RCC 7860 (cell line): ENCODE measurements at regions not wholly inside any gene's neighbourhood (a gene's known extent, or its start where the extent isn't known, plus 50 kb on each side); places are given as distances from the start of the nearest gene placed in this dataset.

ENCODE experiments used
- DNase-seq: peaks from one replicate; pipeline ENCODE4 v3.0.0-alpha.2; 2015; ENCODE audit warnings: low spot score
- FAIRE-seq: peaks from 2 replicates; lab custom pipeline; 2012; peaks lifted over from hg19 to GRCh38; lab: Jason Lieb, UNC

DNA sequence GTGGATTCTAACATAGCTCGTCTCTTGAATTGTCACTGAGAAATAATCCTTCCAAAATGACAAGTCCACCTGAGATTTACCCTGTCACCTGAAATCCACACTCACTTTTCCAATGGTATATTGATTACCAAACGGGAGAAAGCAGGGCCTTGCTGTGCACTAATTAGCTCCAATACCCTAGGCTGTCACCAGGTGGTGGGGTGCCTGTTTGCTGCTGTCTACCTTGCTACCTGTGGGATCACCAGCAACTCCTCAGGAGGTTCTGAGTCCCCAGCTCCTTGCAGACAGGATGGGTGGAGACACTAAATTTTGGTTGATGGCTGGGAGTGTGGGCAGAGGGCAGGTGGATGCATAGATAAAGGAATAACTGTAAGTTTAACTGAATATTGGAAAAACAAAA lies 237.2 kb upstream of the ZNF32 start:
- DNase-seq (no peak), FAIRE-seq (no peak)

- no peak for DNase-seq
- no peak for FAIRE-seq
Observed at GRCh38 chr10:43885252-43885651, 236.6 kb upstream of the ZNF32 start.

- FAIRE-seq (no peak), DNase-seq (no peak)
Observed at GRCh38 chr10:43884501-43885105, 235.9 kb upstream of the ZNF32 start.

GRCh38 chr10:43882711-43883110 lies 234.0 kb upstream of the ZNF32 start:
- no peak for FAIRE-seq
- DNase-seq, result no peak

- FAIRE-seq, result no peak
- DNase-seq, result no peak
Observed at GRCh38 chr10:43881657-43882056, 233.0 kb upstream of the ZNF32 start.

GRCh38 chr10:43880160-43880559 lies 231.5 kb upstream of the ZNF32 start:
- no peak for DNase-seq
- no peak for FAIRE-seq

DNA sequence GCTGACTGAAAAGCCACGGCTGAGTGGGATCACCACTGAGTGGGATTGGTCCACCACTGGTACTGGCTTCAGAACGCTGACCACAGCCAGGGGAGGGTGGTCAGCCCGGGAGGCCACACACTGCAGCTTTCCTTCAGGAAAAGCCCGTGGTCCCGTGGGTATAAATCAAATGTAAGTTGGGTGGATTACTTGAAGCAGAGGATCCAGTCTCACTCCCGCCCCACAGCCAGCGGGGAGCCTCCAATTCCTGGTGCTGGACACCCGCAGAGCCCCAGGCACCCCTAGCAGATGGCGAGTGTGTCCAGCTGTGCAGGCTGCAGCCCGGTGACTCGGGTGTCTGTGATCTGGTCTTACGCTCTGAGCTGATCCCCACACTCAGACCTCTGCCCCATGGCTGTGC lies 231.1 kb upstream of the ZNF32 start:
- DNase-seq (no peak), FAIRE-seq (no peak)

GRCh38 chr10:43879162-43879561 lies 230.5 kb upstream of the ZNF32 start:
- FAIRE-seq, result no peak
- DNase-seq, result no peak

DNA sequence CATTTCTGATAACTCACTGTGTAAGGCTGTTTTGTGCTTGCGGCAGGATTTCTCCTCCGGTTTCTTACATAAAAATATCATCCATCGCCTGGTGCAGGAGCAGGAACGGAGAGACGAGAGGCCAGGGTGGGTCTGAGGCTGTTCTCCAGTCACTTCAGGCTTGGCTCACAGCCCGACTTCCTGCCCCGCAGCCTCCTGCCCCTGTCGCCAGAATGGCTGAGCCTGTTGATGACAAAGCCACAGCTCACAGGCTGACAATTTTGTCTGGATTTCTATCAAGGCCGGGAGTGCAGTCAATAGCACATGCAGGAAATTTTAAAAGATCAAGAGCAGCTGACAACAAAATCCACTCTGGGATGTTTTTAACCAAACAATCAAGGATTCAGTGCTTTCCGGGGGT lies 229.7 kb upstream of the ZNF32 start:
- peak; percentile 57 for DNase-seq
- FAIRE-seq, result no peak

DNA sequence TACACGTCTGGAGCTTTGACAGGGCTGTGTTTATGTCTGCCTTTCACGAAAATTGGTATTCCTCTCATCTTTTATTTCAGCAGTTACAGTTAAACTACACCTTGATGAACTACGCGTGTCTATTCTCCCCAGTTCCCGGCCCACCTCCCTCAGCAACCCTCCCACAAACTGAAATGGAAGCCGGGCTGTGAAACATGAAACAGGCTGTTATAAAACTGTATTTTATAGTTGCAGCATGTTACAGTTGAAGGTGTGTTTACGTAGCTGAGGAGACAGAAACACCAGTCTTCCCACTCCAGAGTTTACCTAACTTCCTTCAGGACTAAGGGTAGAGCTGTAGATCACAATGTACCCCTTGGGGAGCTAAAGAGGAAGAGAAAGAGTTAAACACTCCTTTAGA lies 228.3 kb upstream of the ZNF32 start:
- no peak for DNase-seq
- FAIRE-seq, result no peak

GRCh38 chr10:43874984-43875383 lies 226.3 kb upstream of the ZNF32 start:
- no peak for DNase-seq
- FAIRE-seq, result no peak

DNA sequence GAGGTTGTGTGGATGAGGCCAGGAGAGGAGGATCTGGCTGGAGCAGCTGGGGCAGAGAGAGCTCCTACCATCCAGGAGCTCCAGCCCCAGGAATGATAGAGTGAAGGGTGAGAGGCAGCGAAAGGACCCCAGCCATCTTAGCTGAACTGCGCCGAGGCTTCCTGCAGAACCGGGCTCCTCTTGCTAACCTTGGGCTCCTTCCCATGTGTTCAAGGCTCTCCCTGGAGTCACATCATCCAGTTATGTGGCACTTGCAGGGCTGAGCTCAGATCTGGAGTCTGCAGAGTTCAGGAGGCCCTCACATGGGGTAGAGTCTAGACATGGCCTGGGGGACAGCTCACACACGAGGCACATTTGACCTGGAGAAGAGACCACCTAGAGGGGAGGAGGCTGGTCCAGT lies 225.0 kb upstream of the ZNF32 start:
- no peak for FAIRE-seq
- DNase-seq, result no peak

DNA sequence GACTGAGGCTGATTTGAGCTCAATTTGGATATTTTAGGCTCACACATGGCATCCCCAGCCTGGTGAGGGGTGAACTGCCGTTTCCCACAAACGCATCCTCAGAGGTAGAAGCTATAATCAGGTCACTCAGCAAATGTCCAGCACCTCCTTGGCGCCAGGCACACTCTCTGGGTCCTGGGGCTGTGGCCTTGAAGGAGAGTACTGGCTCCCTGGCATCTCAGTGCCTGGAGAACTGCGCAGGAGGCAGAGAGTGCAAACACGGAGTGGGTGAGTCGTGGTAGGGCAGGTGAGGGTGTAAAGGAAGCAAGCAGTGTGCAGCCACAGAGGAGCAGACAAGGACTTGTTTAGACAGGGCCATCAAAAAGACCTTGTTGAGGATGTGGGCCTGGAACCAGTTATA lies 224.0 kb upstream of the ZNF32 start:
- no peak for FAIRE-seq

GRCh38 chr10:43871545-43871944 lies 222.9 kb upstream of the ZNF32 start:
- FAIRE-seq (no peak), DNase-seq (no peak)

More for the DNA sequence above, 224.0 kb upstream of the ZNF32 start:
- no peak for DNase-seq

GRCh38 chr10:43870968-43871439 lies 222.3 kb upstream of the ZNF32 start:
- FAIRE-seq, result no peak

GRCh38 chr10:43869669-43870322 lies 221.1 kb upstream of the ZNF32 start:
- FAIRE-seq, result no peak

More at GRCh38 chr10:43870968-43871439, 222.3 kb upstream of the ZNF32 start:
- no peak for DNase-seq

GRCh38 chr10:43868952-43869351 lies 220.3 kb upstream of the ZNF32 start:
- DNase-seq, result no peak
- FAIRE-seq, result no peak

More at GRCh38 chr10:43869669-43870322, 221.1 kb upstream of the ZNF32 start:
- DNase-seq, result no peak

DNA sequence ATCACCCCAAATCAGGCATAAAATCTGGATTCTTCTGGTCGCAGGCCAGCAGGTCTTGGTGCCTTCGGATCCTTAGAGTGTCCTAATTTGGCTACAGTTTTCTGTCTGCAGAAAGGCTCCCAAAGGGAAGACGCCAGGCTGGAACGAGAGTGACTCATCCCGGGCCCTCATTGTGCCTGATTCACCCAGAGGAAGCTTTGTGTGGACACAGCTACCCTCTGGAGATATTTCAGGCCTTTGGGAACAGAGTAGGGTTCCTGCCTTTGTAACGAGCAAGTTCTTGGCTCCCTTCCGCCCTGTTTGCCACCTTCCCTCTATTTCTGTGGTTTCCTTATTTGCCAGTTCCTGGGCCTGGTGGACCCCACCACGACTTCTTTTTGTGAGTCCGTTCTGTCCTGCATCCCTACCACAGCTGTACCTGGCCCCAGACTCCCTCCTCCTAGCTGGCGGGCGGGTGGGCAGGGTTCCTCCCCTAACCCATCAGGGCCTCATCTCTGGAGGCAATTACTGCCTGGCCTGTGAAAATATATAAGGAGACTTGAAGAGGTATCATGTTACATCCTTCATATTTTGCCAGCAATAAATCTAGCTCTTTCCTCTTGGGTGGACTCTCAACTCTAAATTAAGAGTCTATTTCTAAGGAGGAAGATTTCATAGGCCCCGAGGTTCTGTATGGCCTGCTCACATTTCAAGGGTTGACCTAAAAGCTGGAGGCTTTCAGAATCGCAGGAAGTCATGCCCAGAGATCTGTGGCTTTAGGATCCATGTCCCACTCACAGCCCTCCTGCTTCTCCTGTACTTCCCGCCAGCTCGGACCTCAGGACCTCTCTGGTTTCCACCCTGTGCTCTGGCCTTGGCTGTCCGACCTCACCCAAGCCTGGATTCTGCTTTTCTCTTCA lies 219.2 kb upstream of the ZNF32 start:
- FAIRE-seq, result peak; percentile 88
- peak; percentile 81 for DNase-seq

- FAIRE-seq (no peak), DNase-seq (no peak)
Observed at GRCh38 chr10:43867113-43867512, 218.4 kb upstream of the ZNF32 start.

DNA sequence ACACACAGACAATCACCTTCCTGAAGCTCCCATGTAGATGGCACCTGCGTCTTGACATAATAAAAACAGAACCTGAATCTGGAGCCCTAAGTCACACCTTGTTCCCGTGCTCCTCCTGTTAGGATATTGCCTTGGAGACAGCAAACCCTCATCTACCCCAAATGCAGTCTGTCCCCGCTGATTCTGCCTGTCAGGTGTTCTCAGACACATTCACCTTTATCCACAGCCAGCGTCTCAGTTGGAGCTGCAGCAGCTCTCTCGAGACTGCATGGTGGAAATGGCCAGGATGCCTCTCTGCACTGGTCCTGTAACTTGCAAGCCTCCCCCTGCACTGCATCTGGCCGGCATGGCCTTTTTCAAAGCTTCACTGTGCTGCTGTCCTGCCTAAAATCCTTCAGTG lies 218.0 kb upstream of the ZNF32 start:
- no peak for DNase-seq
- FAIRE-seq, result no peak

- FAIRE-seq (no peak), DNase-seq (no peak)
Observed at GRCh38 chr10:43865265-43866135, 216.8 kb upstream of the ZNF32 start.
